ENCODE measurements at regions not wholly inside any gene's neighbourhood (a gene's known extent, or its start where the extent isn't known, plus 50 kb on each side); places are given as distances from the start of the nearest gene placed in this dataset.

GRCh38 chr11:69382131-69383128 is 88.5 kb downstream of the MYEOV start:
- no peak overlapping the region for H3K4me2 ChIP-seq (ENCODE audit: low read length)
- TF ChIP-seq CTCF (conservative IDR thresholded peaks at IDR 0.05; ENCODE audit: low read depth, low read length) (no peak), EZH2 (IDR thresholded peaks at IDR 0.05; ENCODE audit: low read length, unreplicated experiment) (no peak), EZH2phosphoT487 (IDR thresholded peaks at IDR 0.05; ENCODE audit: borderline replicate concordance, low read length) (no peak)
- no peak overlapping the region for H3K9ac ChIP-seq (ENCODE audit: low read length)
- no peaks in the 10 kb centered on the region for H3K36me3 ChIP-seq (ENCODE audit: low read depth, low read length)
- ATAC-seq: peak; percentile 38; the same call in 1 of the 2 replicates
- no peaks in the 10 kb centered on the region for H3F3A ChIP-seq (ENCODE audit: low read length, unreplicated experiment)
- no TSS peak for BruUV-seq (replicated peaks)
- H3K79me2 ChIP-seq (ENCODE audit: low read length): no peaks in the 10 kb centered on the region
- H2AFZ ChIP-seq (ENCODE audit: low read length): no peak overlapping the region
- H3K27ac ChIP-seq (ENCODE audit: low read length): no peak overlapping the region
- no peak overlapping the region for H3K4me3 ChIP-seq (ENCODE audit: low read length)
- DNase-seq: peak; percentile 35
- H3K9me2 ChIP-seq (replicated peaks; ENCODE audit: low read length): no peaks in the 10 kb centered on the region
- POLR2A ChIA-PET (ENCODE audit: unreplicated experiment): no interaction called here
- H4K20me1 ChIP-seq (ENCODE audit: low read length): no peaks in the 10 kb centered on the region
- intact Hi-C loops (cut with micrococcal nuclease): no loop called here
- CTCF ChIA-PET: no interaction called here
- H3K27me3 ChIP-seq (ENCODE audit: low read length): no peaks in the 10 kb centered on the region
- H3K9me3 ChIP-seq (ENCODE audit: low read length): no peaks in the 10 kb centered on the region
- no peaks in the 10 kb centered on the region for H3K4me1 ChIP-seq (ENCODE audit: insufficient read depth, low read length)

DNA sequence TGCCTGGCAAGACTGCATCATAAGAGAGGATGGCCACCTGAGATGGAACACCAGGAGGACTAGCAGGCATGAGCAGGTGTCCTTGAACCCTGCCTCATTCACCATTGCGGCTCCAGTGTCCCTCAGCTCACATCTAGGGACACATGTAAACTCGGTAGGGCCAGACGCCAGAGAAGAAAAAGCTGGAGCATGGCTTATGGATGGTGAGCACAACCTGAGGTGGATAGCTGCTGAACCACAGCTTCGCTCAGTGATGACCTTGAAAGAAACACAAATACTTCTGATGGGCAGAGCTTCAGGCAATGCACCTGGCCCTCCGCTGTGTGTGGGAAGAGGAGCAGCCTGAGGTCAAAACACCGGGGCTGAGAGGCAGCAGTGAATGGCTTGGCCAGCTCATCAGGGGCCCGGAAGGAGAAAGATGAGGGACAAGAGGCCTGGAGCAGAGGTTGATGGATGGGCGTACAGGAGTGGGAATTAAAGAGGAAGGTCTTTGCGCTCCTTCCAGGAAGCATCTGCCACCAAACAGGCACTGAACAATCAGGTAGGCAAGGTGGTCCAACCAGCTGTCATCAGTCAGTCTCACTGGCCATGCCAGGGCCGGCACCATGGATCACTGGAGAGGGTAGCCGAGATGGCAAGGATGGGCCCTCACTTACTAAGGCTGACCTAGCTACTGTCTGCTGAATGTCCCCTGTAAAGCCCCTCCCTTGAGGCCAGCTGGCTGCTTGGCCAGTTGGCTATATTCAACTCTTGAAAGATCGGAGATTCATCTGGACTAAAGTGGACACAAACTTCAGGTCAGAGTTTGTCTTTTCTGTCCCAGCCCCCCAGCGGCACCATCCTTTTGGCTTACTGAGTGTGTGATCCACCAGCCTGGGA is 89.7 kb downstream of the MYEOV start:
- Histone ChIP-seq H4K20me1 (ENCODE audit: low read length) (no peaks in the 10 kb centered on the region), H3K27me3 (ENCODE audit: low read length) (no peaks in the 10 kb centered on the region), H3K4me3 (ENCODE audit: low read length) (no peak overlapping the region), H3K36me3 (ENCODE audit: low read depth, low read length) (no peaks in the 10 kb centered on the region), H3K9ac (ENCODE audit: low read length) (no peak overlapping the region), H3K79me2 (ENCODE audit: low read length) (no peaks in the 10 kb centered on the region), H2AFZ (ENCODE audit: low read length) (no peak overlapping the region), H3F3A (ENCODE audit: low read length, unreplicated experiment) (no peaks in the 10 kb centered on the region), H3K4me1 (ENCODE audit: insufficient read depth, low read length) (peaks cover 9% of the 10 kb centered on the region), H3K9me2 (replicated peaks; ENCODE audit: low read length) (no peaks in the 10 kb centered on the region), H3K4me2 (ENCODE audit: low read length) (no peak overlapping the region), H3K27ac (ENCODE audit: low read length) (no peak overlapping the region), H3K9me3 (ENCODE audit: low read length) (0 out of 2 replicates have a peak, but pooled peaks cover 3% of the 10 kb centered on the region)
- ChIA-PET CTCF (no interaction called here), POLR2A (ENCODE audit: unreplicated experiment) (no interaction called here)
- DNase-seq (no peak), ATAC-seq (no peak)
- BruUV-seq (replicated peaks): no TSS peak
- intact Hi-C loops (cut with micrococcal nuclease): no loop called here
- TF ChIP-seq EZH2phosphoT487 (IDR thresholded peaks at IDR 0.05; ENCODE audit: borderline replicate concordance, low read length) (no peak), EZH2 (IDR thresholded peaks at IDR 0.05; ENCODE audit: low read length, unreplicated experiment) (no peak), CTCF (conservative IDR thresholded peaks at IDR 0.05; ENCODE audit: low read depth, low read length) (no peak)
